Neuron (in vitro differentiated cells): ENCODE measurements at regions not wholly inside any gene's neighbourhood (a gene's known extent, or its start where the extent isn't known, plus 50 kb on each side); places are given as distances from the start of the nearest gene placed in this dataset.

Experiments
- H2AFZ ChIP-seq: one replicate; pipeline ENCODE4 v1.6.1; 2013; ENCODE audit warnings: low read depth, mild to moderate bottlenecking, inconsistent platforms, low read length, moderate library complexity
- H3K27me3 ChIP-seq: one replicate; pipeline ENCODE4 v1.6.1; 2013; ENCODE audit warnings: low read length; ENCODE audit not compliant: insufficient read depth
- H3K36me3 ChIP-seq: one replicate; pipeline ENCODE4 v1.6.1; 2013; ENCODE audit warnings: low read length; ENCODE audit not compliant: insufficient read depth
- H3K4me1 ChIP-seq: one replicate; pipeline ENCODE4 v1.6.1; 2013; ENCODE audit warnings: low read length; ENCODE audit not compliant: insufficient read depth
- H3K4me3 ChIP-seq: 2 replicates; pipeline ENCODE4 v1.5.1; 2013; ENCODE audit warnings: mild to moderate bottlenecking, low read length, moderate library complexity
- H3K9me3 ChIP-seq: one replicate; pipeline ENCODE4 v1.6.1; 2013; ENCODE audit warnings: low read length

GRCh38 chr11:91174734-91175133 lies 951.9 kb upstream of the CHORDC1 start:
- no peaks in the 10 kb centered on the region for H3K4me1 ChIP-seq

GRCh38 chr11:91174193-91174592 lies 951.3 kb upstream of the CHORDC1 start:
- Histone ChIP-seq H2AFZ (no peak overlapping the region), H3K4me3 (no peak overlapping the region), H3K36me3 (no peaks in the 10 kb centered on the region), H3K27me3 (no peaks in the 10 kb centered on the region), H3K4me1 (no peaks in the 10 kb centered on the region), H3K9me3 (no peaks in the 10 kb centered on the region)

More at GRCh38 chr11:91174734-91175133, 951.9 kb upstream of the CHORDC1 start:
- no peaks in the 10 kb centered on the region for H3K36me3 ChIP-seq
- no peaks in the 10 kb centered on the region for H3K27me3 ChIP-seq
- H3K4me3 ChIP-seq: no peak overlapping the region
- no peak overlapping the region for H2AFZ ChIP-seq
- H3K9me3 ChIP-seq: no peaks in the 10 kb centered on the region

- Histone ChIP-seq H3K9me3 (no peaks in the 10 kb centered on the region), H3K4me1 (no peaks in the 10 kb centered on the region)
Measured at GRCh38 chr11:91173701-91174100, 950.9 kb upstream of the CHORDC1 start.

DNA sequence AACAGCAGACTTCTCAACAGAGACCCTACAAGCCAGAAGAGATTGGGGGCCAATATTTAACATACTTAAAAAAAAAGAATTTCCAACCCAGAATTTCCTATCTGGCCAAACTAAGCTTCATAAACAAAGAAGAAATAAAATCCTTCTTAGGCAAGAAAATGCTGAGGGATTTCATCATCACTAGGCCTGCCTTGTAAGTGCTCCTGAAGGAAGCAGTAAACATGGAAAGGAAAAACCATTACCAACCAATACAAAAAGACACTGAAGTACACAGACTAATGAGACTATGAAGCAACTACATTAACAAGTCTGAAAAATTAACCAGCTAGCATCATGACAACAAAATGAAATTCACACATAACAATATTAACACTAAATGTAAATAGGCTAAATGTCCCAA lies 947.9 kb upstream of the CHORDC1 start:
- Histone ChIP-seq H3K27me3 (no peaks in the 10 kb centered on the region), H3K36me3 (no peaks in the 10 kb centered on the region), H3K9me3 (no peaks in the 10 kb centered on the region), H3K4me1 (no peaks in the 10 kb centered on the region), H2AFZ (no peak overlapping the region), H3K4me3 (no peak overlapping the region)

More at GRCh38 chr11:91173701-91174100, 950.9 kb upstream of the CHORDC1 start:
- Histone ChIP-seq H3K27me3 (no peaks in the 10 kb centered on the region), H3K36me3 (no peaks in the 10 kb centered on the region), H3K4me3 (no peak overlapping the region), H2AFZ (no peak overlapping the region)

DNA sequence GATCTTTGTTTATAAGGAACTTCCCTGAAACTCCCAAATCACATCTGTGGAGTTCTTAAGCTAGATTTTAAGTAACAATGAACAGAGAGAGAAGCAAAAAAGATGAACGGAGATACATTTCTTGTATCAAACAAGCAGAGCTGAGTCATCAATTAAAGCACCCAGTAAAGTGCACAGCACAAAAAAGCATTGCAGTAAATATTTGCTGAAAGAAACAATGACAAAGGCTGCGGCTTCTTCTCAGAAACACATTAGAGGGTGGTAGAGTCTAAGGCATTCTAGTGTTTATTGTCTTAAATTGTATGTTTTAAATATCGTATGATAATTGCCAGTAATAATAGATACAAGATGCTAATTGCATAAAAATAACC lies 941.6 kb upstream of the CHORDC1 start:
- Histone ChIP-seq H3K4me1 (no peaks in the 10 kb centered on the region), H3K27me3 (no peaks in the 10 kb centered on the region), H2AFZ (no peak overlapping the region), H3K36me3 (no peaks in the 10 kb centered on the region), H3K4me3 (no peak overlapping the region), H3K9me3 (no peaks in the 10 kb centered on the region)

- Histone ChIP-seq H3K9me3 (no peaks in the 10 kb centered on the region), H3K4me3 (no peak overlapping the region), H2AFZ (no peak overlapping the region)
Measured at GRCh38 chr11:91163619-91164451, 941.0 kb upstream of the CHORDC1 start.

GRCh38 chr11:91160661-91161060 lies 937.8 kb upstream of the CHORDC1 start:
- Histone ChIP-seq H2AFZ (no peak overlapping the region), H3K36me3 (no peaks in the 10 kb centered on the region), H3K9me3 (no peaks in the 10 kb centered on the region), H3K4me3 (no peak overlapping the region), H3K27me3 (no peaks in the 10 kb centered on the region), H3K4me1 (no peaks in the 10 kb centered on the region)

More at GRCh38 chr11:91163619-91164451, 941.0 kb upstream of the CHORDC1 start:
- Histone ChIP-seq H3K36me3 (no peaks in the 10 kb centered on the region), H3K27me3 (no peaks in the 10 kb centered on the region), H3K4me1 (no peaks in the 10 kb centered on the region)

- H3K9me3 ChIP-seq: no peaks in the 10 kb centered on the region
- no peaks in the 10 kb centered on the region for H3K4me1 ChIP-seq
- no peaks in the 10 kb centered on the region for H3K27me3 ChIP-seq
- H2AFZ ChIP-seq: no peak overlapping the region
- H3K36me3 ChIP-seq: no peaks in the 10 kb centered on the region
- no peak overlapping the region for H3K4me3 ChIP-seq
Measured at GRCh38 chr11:91158891-91159537, 936.2 kb upstream of the CHORDC1 start.

- no peaks in the 10 kb centered on the region for H3K36me3 ChIP-seq
- no peak overlapping the region for H3K4me3 ChIP-seq
- H3K9me3 ChIP-seq: no peaks in the 10 kb centered on the region
- no peaks in the 10 kb centered on the region for H3K27me3 ChIP-seq
- H2AFZ ChIP-seq: no peak overlapping the region
- no peaks in the 10 kb centered on the region for H3K4me1 ChIP-seq
Measured at GRCh38 chr11:91158297-91158696, 935.4 kb upstream of the CHORDC1 start.

GRCh38 chr11:91156041-91156440 lies 933.2 kb upstream of the CHORDC1 start:
- H2AFZ ChIP-seq: no peak overlapping the region
- no peaks in the 10 kb centered on the region for H3K27me3 ChIP-seq
- peaks cover 1% of the 10 kb centered on the region for H3K9me3 ChIP-seq
- H3K36me3 ChIP-seq: no peaks in the 10 kb centered on the region
- H3K4me1 ChIP-seq: no peaks in the 10 kb centered on the region
- no peak overlapping the region for H3K4me3 ChIP-seq

DNA sequence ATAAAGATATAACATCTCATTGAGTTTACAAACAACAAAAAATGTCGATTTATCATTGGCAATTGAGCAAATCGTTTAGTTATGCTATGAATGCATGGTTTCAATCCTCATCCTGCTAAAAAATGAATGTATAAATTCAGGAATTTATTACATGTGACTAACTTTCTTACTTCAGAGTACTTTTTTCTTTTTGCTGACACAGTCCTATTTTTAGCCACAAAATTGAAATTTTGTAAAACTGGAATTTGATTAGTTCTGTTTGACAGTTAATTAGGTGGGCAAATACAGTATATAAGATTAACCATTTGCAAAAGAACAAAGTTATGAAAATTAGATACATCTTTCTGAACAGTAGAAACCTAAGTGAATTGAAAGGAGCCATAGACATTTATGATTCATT lies 925.0 kb upstream of the CHORDC1 start:
- Histone ChIP-seq H3K9me3 (peaks cover 1% of the 10 kb centered on the region), H2AFZ (no peak overlapping the region), H3K4me3 (no peak overlapping the region), H3K27me3 (no peaks in the 10 kb centered on the region), H3K36me3 (no peaks in the 10 kb centered on the region), H3K4me1 (no peaks in the 10 kb centered on the region)

DNA sequence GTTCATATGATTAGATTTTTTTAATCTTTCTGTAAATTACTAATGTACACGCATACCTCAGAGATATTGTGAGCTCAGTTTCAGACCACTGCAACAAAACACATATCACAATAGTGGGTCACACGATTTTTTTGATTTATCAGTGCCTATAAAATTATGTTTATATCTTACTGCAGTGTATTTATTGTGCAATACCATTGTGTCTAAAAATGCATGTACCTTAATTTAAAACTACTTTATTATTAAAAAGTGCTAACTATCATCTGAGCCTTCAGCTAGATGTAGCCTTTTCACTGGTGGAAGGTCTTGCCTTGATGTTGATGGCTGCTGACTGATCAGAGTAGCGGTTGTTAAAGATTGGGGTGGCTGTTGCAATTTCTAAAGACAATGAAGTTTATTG lies 918.8 kb upstream of the CHORDC1 start:
- Histone ChIP-seq H3K9me3 (no peaks in the 10 kb centered on the region), H3K4me3 (no peak overlapping the region), H2AFZ (no peak overlapping the region), H3K27me3 (no peaks in the 10 kb centered on the region), H3K36me3 (no peaks in the 10 kb centered on the region), H3K4me1 (no peaks in the 10 kb centered on the region)

- no peak overlapping the region for H3K4me3 ChIP-seq
- H2AFZ ChIP-seq: no peak overlapping the region
- no peaks in the 10 kb centered on the region for H3K27me3 ChIP-seq
- no peaks in the 10 kb centered on the region for H3K36me3 ChIP-seq
- H3K4me1 ChIP-seq: no peaks in the 10 kb centered on the region
- H3K9me3 ChIP-seq: no peaks in the 10 kb centered on the region
Measured at GRCh38 chr11:91136631-91137030, 913.8 kb upstream of the CHORDC1 start.
